Hepatocyte (in vitro differentiated cells): ENCODE measurements at regions not wholly inside any gene's neighbourhood (a gene's known extent, or its start where the extent isn't known, plus 50 kb on each side); places are given as distances from the start of the nearest gene placed in this dataset.

Experiments used
- DNase-seq: peaks from one replicate; pipeline ENCODE4 v3.0.0-alpha.2; 2016; ENCODE audit warnings: low spot score
- H2AFZ ChIP-seq: fragments of 200-600 bp; sonication (generic); 2 replicates; pipeline ENCODE4 v1.6.0; 2016; ENCODE audit warnings: antibody characterized with exemption, mild to moderate bottlenecking
- H3K27ac ChIP-seq: fragments of 200-600 bp; sonication (generic); 2 replicates; pipeline ENCODE4 v1.5.1; 2016; ENCODE audit warnings: mild to moderate bottlenecking
- H3K27me3 ChIP-seq: fragments of 200-600 bp; sonication (generic); 2 replicates; pipeline ENCODE4 v1.6.1; 2016
- H3K36me3 ChIP-seq: fragments of 200-600 bp; sonication (generic); replicated peaks from 2 replicates; pipeline ENCODE4 v1.5.1; 2016; ENCODE audit warnings: low read depth; ENCODE audit not compliant: insufficient read depth
- H3K4me1 ChIP-seq: fragments of 200-600 bp; sonication (generic); 2 replicates; pipeline ENCODE4 v1.5.1; 2016; ENCODE audit warnings: mild to moderate bottlenecking, moderate library complexity; ENCODE audit not compliant: insufficient read depth
- H3K4me2 ChIP-seq: fragments of 200-600 bp; sonication (generic); 2 replicates; pipeline ENCODE4 v1.6.0; 2016
- H3K4me3 ChIP-seq: fragments of 200-600 bp; sonication (generic); 2 replicates; pipeline ENCODE4 v1.5.1; 2016; ENCODE audit warnings: mild to moderate bottlenecking
- H3K79me2 ChIP-seq: fragments of 200-600 bp; sonication (generic); 2 replicates; pipeline ENCODE4 v1.6.0; 2017; ENCODE audit warnings: mild to moderate bottlenecking
- H3K9me2 ChIP-seq: fragments of 200-600 bp; sonication (generic); replicated peaks from 2 replicates; pipeline ENCODE4 v1.6.0; 2017; ENCODE audit warnings: mild to moderate bottlenecking; ENCODE audit not compliant: insufficient read depth
- H3K9me3 ChIP-seq: fragments of 200-600 bp; sonication (generic); 2 replicates; pipeline ENCODE4 v1.5.1; 2016; ENCODE audit warnings: low read depth, mild to moderate bottlenecking
- H4K20me1 ChIP-seq: fragments of 200-600 bp; sonication (generic); 2 replicates; pipeline ENCODE4 v1.6.0; 2016; ENCODE audit warnings: mild to moderate bottlenecking; ENCODE audit not compliant: insufficient read depth, poor library complexity, severe bottlenecking
- EZH2 ChIP-seq: fragments of 200-600 bp; sonication (generic); IDR thresholded peaks from 2 replicates; pipeline ENCODE4 v1.6.1; 2016; ENCODE audit warnings: antibody characterized with exemption, mild to moderate bottlenecking, borderline replicate concordance
- EZH2phosphoT487 ChIP-seq: fragments of 200-600 bp; sonication (generic); IDR thresholded peaks from one replicate; pipeline ENCODE4 v1.6.1; 2018; ENCODE audit warnings: antibody characterized with exemption, mild to moderate bottlenecking, low read depth, moderate library complexity; ENCODE audit not compliant: unreplicated experiment, severe bottlenecking
- WGBS: methylation state at CpG from one replicate; pipeline ENCODE4 v1.1.6; 2016; ENCODE audit warnings: low lambda C conversion rate; ENCODE audit errors: missing lambda C conversion rate; 5-methylcytosine and 5-hydroxymethylcytosine counted together
- TF ChIP-seq, protein P1 (sequence below): fragments of 200-600 bp; sonication (generic); IDR thresholded peaks from 2 replicates; pipeline ENCODE4 v1.5.1; 2016; ENCODE audit warnings: antibody characterized with exemption, mild to moderate bottlenecking; ENCODE audit not compliant: poor library complexity

DNA sequence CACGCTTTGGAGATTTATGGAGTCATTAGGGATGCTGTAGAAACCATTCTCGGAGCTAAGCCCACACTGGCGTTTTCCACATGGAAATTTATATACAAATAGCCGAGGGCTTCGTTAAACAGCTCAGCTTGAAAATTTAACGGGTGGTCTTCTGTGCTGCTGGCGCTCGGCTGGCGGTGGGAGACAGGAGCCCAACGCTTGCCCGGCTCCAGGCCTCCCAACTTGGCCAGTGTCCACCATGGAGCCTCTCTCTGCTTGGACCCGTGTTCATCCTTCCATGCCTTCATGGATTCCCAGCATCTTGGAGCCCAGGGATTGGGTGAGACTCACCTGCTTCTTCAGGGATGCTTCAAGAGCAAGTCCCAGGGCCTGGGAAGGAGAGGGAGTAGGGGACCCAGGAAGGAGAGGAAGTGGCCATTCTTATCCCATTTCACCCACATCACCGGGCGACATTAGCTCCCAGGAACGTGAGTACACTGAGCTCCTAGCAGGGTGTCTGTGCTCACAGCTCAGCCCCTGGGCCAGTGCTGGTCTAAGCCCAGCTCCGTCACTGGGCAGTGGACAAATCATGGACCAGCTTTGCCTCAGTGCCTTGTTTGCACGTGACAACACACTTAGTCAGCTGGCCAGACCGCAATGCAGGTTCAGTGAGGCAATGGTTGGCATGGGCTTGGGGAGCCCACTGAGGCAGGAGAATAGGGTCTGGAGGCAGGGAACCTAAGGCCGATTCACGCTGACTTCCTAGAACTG is 944.3 kb downstream of the BRD1 start:
- no peak overlapping the region for H3K4me3 ChIP-seq
- 90% methylated on average over 20 of the region's 20 CpGs for WGBS
- H3K36me3 ChIP-seq, result no peaks in the 10 kb centered on the region
- H2AFZ ChIP-seq, result no peak overlapping the region
- TF ChIP-seq, protein P1, sequence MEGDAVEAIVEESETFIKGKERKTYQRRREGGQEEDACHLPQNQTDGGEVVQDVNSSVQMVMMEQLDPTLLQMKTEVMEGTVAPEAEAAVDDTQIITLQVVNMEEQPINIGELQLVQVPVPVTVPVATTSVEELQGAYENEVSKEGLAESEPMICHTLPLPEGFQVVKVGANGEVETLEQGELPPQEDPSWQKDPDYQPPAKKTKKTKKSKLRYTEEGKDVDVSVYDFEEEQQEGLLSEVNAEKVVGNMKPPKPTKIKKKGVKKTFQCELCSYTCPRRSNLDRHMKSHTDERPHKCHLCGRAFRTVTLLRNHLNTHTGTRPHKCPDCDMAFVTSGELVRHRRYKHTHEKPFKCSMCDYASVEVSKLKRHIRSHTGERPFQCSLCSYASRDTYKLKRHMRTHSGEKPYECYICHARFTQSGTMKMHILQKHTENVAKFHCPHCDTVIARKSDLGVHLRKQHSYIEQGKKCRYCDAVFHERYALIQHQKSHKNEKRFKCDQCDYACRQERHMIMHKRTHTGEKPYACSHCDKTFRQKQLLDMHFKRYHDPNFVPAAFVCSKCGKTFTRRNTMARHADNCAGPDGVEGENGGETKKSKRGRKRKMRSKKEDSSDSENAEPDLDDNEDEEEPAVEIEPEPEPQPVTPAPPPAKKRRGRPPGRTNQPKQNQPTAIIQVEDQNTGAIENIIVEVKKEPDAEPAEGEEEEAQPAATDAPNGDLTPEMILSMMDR, result no peak
- no peak for TF ChIP-seq EZH2phosphoT487
- TF ChIP-seq EZH2, result no peak
- no peaks in the 10 kb centered on the region for H4K20me1 ChIP-seq
- no peaks in the 10 kb centered on the region for H3K9me2 ChIP-seq
- H3K27ac ChIP-seq, result no peak overlapping the region
- H3K4me2 ChIP-seq, result no peak overlapping the region
- no peak for DNase-seq
- no peaks in the 10 kb centered on the region for H3K9me3 ChIP-seq
- no peaks in the 10 kb centered on the region for H3K79me2 ChIP-seq
- H3K27me3 ChIP-seq, result no peaks in the 10 kb centered on the region
- H3K4me1 ChIP-seq, result no peaks in the 10 kb centered on the region

DNA sequence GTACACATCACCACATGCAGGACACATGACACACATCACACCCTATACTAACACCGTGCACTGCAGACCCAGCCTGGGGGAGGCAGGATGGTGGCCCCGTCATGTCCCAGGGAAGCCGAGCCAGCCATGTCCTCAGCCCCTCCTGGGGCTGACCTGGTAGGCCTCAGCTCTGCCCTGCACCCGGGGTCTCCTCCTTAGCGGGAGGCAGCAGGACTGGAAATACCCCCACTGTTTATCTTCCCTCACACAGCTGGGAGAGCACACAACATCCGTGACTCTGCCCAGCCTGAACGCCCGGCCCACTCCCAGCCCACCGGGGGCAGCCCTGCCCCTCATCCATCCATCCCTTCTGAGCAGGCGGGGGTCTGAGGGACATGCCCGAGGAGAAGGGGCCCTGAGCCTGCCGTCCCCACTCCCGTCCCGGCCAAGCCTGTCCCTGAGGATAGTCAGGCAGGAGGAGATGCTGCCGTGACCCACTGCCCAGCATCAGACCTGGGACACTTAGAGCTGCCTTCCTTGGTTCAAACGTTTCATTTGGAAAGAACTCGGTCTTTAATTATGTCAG is 945.0 kb downstream of the BRD1 start:
- Histone ChIP-seq H3K9me2 (no peaks in the 10 kb centered on the region), H2AFZ (no peak overlapping the region), H3K36me3 (no peaks in the 10 kb centered on the region), H3K4me2 (no peak overlapping the region), H4K20me1 (no peaks in the 10 kb centered on the region), H3K9me3 (no peaks in the 10 kb centered on the region), H3K4me3 (no peak overlapping the region), H3K27ac (no peak overlapping the region), H3K4me1 (no peaks in the 10 kb centered on the region), H3K79me2 (no peaks in the 10 kb centered on the region), H3K27me3 (no peaks in the 10 kb centered on the region)
- WGBS, result 88% methylated on average over 15 of the region's 17 CpGs
- no peak for DNase-seq
- TF ChIP-seq, protein P1, result no peak
- TF ChIP-seq EZH2 (no peak), EZH2phosphoT487 (no peak)

DNA sequence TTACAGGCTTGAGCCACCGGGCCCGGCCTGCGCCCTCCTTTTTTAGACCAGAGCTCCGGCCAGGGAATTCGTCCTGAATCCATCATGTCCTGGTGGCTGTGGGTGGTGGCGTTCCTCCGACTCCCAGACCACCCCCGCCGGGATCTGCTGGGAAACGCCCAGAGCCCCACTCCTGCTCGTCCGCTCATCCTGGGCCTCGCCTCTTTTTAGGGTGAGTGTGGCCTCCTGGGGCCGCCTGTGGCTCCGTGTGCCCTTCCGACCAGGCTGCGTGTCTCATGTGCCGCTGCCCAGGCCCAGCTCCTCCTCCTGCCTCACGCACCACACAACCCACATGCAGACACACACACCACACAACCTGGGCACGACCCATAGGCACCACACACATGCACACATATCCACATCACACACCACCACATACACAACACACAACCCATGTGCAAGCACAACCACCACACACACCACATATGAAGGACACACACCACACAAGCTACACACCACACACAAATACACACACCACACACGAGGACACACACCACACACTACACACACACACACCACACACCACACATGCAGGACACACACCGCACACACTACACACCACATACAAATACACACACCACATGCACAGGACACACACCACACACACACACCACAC is 946.2 kb downstream of the BRD1 start:
- H3K9me2 ChIP-seq, result no peaks in the 10 kb centered on the region
- DNase-seq, result no peak
- no peaks in the 10 kb centered on the region for H3K4me1 ChIP-seq
- no peaks in the 10 kb centered on the region for H3K79me2 ChIP-seq
- no peak overlapping the region for H3K4me3 ChIP-seq
- no peaks in the 10 kb centered on the region for H3K36me3 ChIP-seq
- WGBS, result 97% methylated on average over 16 of the region's 22 CpGs
- no peak overlapping the region for H2AFZ ChIP-seq
- H4K20me1 ChIP-seq, result no peaks in the 10 kb centered on the region
- H3K4me2 ChIP-seq, result no peak overlapping the region
- H3K9me3 ChIP-seq, result no peaks in the 10 kb centered on the region
- H3K27me3 ChIP-seq, result no peaks in the 10 kb centered on the region
- H3K27ac ChIP-seq, result no peak overlapping the region
- TF ChIP-seq EZH2phosphoT487 (no peak), EZH2 (no peak)
- TF ChIP-seq, protein P1, result no peak
